ENCODE measurements at regions not wholly inside any gene's neighbourhood (a gene's known extent, or its start where the extent isn't known, plus 50 kb on each side); places are given as distances from the start of the nearest gene placed in this dataset.
"Not testable (repeated sequence)": the region's sequence is repeated elsewhere in the genome, so short reads cannot be mapped to it uniquely, and the experiment has no call there.

- Histone ChIP-seq H3K9me3 (ENCODE audit: insufficient read depth, low read length) (no peaks in the 10 kb centered on the region), H3K4me1 (ENCODE audit: insufficient read depth, insufficient read length) (peaks cover 22% of the 10 kb centered on the region), H3K4me3 (ENCODE audit: insufficient read length, low read depth) (no peak overlapping the region), H3K27me3 (ENCODE audit: insufficient read depth, insufficient read length) (no peaks in the 10 kb centered on the region), H3K9ac (ENCODE audit: insufficient read length, low read depth) (peak overlapping the region; percentile 51), H3K36me3 (ENCODE audit: insufficient read depth, insufficient read length, low read length) (no peaks in the 10 kb centered on the region)
- DNase-seq (ENCODE audit: low read depth, low spot score): no peak
- TF ChIP-seq YY1 (IDR thresholded peaks at IDR 0.05; ENCODE audit: insufficient read depth, insufficient read length): no peak
- TF ChIP-seq SUZ12 (IDR thresholded peaks at IDR 0.05; ENCODE audit: extremely low read depth, insufficient read depth, insufficient read length): no peak
- TF ChIP-seq ZNF274 (IDR thresholded peaks at IDR 0.05; ENCODE audit: low read depth, low read length): no peak
Measured at GRCh38 chr2:238507836-238508235, 81.1 kb downstream of the ASB1 start.

DNA sequence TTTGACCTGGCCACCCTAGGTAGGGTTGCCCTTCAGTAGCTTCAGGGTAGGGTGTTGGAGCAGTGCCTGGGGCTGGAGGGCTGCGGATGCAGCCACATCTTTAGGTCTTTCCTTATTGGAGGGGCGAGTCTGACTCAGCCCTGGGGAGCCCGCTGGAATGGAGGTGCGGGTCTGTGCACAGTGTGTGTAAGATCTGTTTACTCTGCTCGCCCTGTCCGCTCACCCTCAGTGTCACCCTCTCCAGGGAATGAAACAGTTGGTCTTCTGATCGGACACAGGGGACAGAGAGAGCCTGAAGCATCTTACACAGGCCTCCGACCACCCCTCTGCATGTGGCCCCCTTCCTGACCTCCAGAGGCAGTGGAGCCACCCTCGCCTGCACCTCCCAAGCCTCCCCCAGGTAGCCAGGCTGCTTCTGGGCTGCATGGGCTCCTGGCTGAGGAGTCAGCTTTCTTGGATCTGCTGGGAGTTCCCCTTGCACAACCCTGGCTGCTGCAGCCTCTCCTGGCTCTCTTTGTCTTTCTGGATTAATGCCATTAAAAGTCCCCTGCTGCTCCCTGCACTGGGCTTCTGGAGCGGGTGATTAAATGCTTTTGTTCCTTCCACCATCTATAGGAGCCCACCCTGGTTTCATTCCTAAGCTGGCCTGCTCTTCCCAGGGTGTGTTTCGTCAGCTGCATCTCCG lies 82.6 kb downstream of the ASB1 start:
- Histone ChIP-seq H3K36me3 (ENCODE audit: insufficient read depth, insufficient read length, low read length) (no peaks in the 10 kb centered on the region), H3K27me3 (ENCODE audit: insufficient read depth, insufficient read length) (no peaks in the 10 kb centered on the region), H3K4me3 (ENCODE audit: insufficient read length, low read depth) (peak overlapping the region; percentile 0), H3K4me1 (ENCODE audit: insufficient read depth, insufficient read length) (peaks cover 19% of the 10 kb centered on the region), H3K9ac (ENCODE audit: insufficient read length, low read depth) (peak overlapping the region; percentile 68), H3K9me3 (ENCODE audit: insufficient read depth, low read length) (no peaks in the 10 kb centered on the region)
- TF ChIP-seq ZNF274 (IDR thresholded peaks at IDR 0.05; ENCODE audit: low read depth, low read length) (no peak), YY1 (IDR thresholded peaks at IDR 0.05; ENCODE audit: insufficient read depth, insufficient read length) (no peak), SUZ12 (IDR thresholded peaks at IDR 0.05; ENCODE audit: extremely low read depth, insufficient read depth, insufficient read length) (no peak)
- peak; percentile 80 for DNase-seq (ENCODE audit: low read depth, low spot score)

DNA sequence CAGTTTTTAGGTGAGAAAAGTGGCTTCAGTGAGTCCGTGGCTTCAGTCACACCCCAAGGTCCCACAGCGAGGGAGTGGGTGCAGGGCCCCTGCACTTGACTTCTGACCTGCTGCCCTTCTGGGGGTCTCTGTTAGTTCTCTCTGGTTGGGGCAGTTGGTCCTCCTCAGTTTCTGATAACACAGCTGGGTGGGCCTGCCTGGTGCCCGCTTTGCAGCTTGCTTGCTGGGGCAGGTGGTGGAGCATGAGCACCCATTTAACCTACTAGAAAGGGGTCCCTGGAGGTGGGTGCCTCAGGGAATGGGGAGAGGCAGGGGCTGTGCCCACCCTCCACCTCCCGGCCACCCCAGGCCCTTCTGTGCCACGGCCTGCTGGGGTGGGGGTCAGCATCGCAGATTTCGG lies 83.2 kb downstream of the ASB1 start:
- DNase-seq (ENCODE audit: low read depth, low spot score): no peak
- Histone ChIP-seq H3K9ac (ENCODE audit: insufficient read length, low read depth) (peak overlapping the region; percentile 66), H3K27me3 (ENCODE audit: insufficient read depth, insufficient read length) (no peaks in the 10 kb centered on the region), H3K4me3 (ENCODE audit: insufficient read length, low read depth) (no peak overlapping the region), H3K36me3 (ENCODE audit: insufficient read depth, insufficient read length, low read length) (no peaks in the 10 kb centered on the region), H3K9me3 (ENCODE audit: insufficient read depth, low read length) (no peaks in the 10 kb centered on the region), H3K4me1 (ENCODE audit: insufficient read depth, insufficient read length) (peaks cover 19% of the 10 kb centered on the region)
- TF ChIP-seq YY1 (IDR thresholded peaks at IDR 0.05; ENCODE audit: insufficient read depth, insufficient read length) (no peak), ZNF274 (IDR thresholded peaks at IDR 0.05; ENCODE audit: low read depth, low read length) (no peak), SUZ12 (IDR thresholded peaks at IDR 0.05; ENCODE audit: extremely low read depth, insufficient read depth, insufficient read length) (no peak)

DNA sequence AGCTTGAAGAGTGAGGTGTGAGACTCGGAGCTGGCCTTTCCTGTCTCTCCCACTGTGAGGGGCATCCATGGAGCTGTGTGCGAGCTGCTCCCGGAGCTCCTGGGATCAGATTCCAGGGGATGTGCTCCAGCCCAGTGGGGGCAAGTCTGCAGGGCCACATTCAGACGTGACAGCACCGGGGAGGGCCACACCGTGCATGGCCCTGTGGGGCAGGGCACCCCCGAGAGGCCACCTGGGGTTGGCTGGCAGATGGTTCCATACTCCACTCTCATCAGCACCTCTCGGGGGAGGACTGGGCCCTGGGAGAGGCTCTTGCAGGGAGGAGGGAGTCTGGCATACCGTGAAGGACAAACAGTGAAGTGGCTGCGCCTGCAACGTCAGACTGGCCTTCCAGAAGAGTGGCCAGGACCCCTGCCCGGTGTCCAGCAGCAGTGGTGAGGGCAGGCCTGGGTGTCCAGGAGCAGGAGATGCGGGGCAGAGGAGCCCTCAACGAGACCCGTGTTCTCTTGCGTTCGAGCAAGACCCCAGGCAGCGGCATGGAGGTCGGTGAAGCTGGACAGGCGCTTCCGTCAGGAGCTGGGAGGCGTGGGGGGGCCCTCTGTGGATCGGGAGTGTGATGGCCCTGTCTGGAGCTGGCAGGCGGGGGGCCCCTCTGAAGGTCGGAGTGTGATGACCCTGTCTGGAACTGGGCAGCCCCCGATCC lies 84.3 kb downstream of the ASB1 start:
- no peak overlapping the region for H3K9ac ChIP-seq (ENCODE audit: insufficient read length, low read depth)
- TF ChIP-seq SUZ12 (IDR thresholded peaks at IDR 0.05; ENCODE audit: extremely low read depth, insufficient read depth, insufficient read length) (no peak), ZNF274 (IDR thresholded peaks at IDR 0.05; ENCODE audit: low read depth, low read length) (no peak), YY1 (IDR thresholded peaks at IDR 0.05; ENCODE audit: insufficient read depth, insufficient read length) (no peak)
- H3K4me1 ChIP-seq (ENCODE audit: insufficient read depth, insufficient read length): peaks cover 19% of the 10 kb centered on the region
- no peak for DNase-seq (ENCODE audit: low read depth, low spot score)
- H3K4me3 ChIP-seq (ENCODE audit: insufficient read length, low read depth): no peak overlapping the region
- H3K9me3 ChIP-seq (ENCODE audit: insufficient read depth, low read length): no peaks in the 10 kb centered on the region
- H3K36me3 ChIP-seq (ENCODE audit: insufficient read depth, insufficient read length, low read length): no peaks in the 10 kb centered on the region
- H3K27me3 ChIP-seq (ENCODE audit: insufficient read depth, insufficient read length): no peaks in the 10 kb centered on the region

GRCh38 chr2:238511614-238511950 lies 84.9 kb downstream of the ASB1 start:
- no peaks in the 10 kb centered on the region for H3K27me3 ChIP-seq (ENCODE audit: insufficient read depth, insufficient read length)
- no peak for DNase-seq (ENCODE audit: low read depth, low spot score)
- H3K9me3 ChIP-seq (ENCODE audit: insufficient read depth, low read length): no peaks in the 10 kb centered on the region
- peaks cover 19% of the 10 kb centered on the region for H3K4me1 ChIP-seq (ENCODE audit: insufficient read depth, insufficient read length)
- no peak for TF ChIP-seq YY1 (IDR thresholded peaks at IDR 0.05; ENCODE audit: insufficient read depth, insufficient read length)
- TF ChIP-seq ZNF274 (IDR thresholded peaks at IDR 0.05; ENCODE audit: low read depth, low read length): no peak
- no peak for TF ChIP-seq SUZ12 (IDR thresholded peaks at IDR 0.05; ENCODE audit: extremely low read depth, insufficient read depth, insufficient read length)
- no peaks in the 10 kb centered on the region for H3K36me3 ChIP-seq (ENCODE audit: insufficient read depth, insufficient read length, low read length)
- no peak overlapping the region for H3K4me3 ChIP-seq (ENCODE audit: insufficient read length, low read depth)
- no peak overlapping the region for H3K9ac ChIP-seq (ENCODE audit: insufficient read length, low read depth)

- no peak overlapping the region for H3K9ac ChIP-seq (ENCODE audit: insufficient read length, low read depth)
- no peak for DNase-seq (ENCODE audit: low read depth, low spot score)
- TF ChIP-seq ZNF274 (IDR thresholded peaks at IDR 0.05; ENCODE audit: low read depth, low read length) (no peak), SUZ12 (IDR thresholded peaks at IDR 0.05; ENCODE audit: extremely low read depth, insufficient read depth, insufficient read length) (no peak), YY1 (IDR thresholded peaks at IDR 0.05; ENCODE audit: insufficient read depth, insufficient read length) (no peak)
- H3K27me3 ChIP-seq (ENCODE audit: insufficient read depth, insufficient read length): no peaks in the 10 kb centered on the region
- peaks cover 19% of the 10 kb centered on the region for H3K4me1 ChIP-seq (ENCODE audit: insufficient read depth, insufficient read length)
- no peaks in the 10 kb centered on the region for H3K36me3 ChIP-seq (ENCODE audit: insufficient read depth, insufficient read length, low read length)
- no peaks in the 10 kb centered on the region for H3K9me3 ChIP-seq (ENCODE audit: insufficient read depth, low read length)
- H3K4me3 ChIP-seq (ENCODE audit: insufficient read length, low read depth): no peak overlapping the region
Measured at GRCh38 chr2:238512247-238512867, 85.6 kb downstream of the ASB1 start.

DNA sequence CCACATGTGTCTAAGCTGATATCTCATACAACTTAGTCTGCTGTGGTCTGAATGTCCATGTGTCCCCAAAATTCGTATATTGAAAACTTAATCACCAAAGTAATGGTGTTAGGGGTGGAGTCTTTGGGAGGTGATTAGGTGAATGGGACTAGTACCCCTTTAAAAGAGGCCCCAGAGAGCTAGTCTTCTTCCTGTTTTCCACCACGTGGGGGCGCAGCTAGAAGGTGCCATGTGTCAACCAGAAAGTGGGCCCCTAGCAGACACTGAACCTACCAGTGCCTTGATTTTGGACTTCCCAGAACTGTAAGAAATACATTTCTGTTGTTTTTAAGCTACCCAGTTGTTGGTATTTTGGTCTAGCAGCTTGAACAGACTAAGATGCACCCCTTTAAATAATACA lies 86.6 kb downstream of the ASB1 start:
- H3K4me3 ChIP-seq (ENCODE audit: insufficient read length, low read depth): no peak overlapping the region
- peaks cover 19% of the 10 kb centered on the region for H3K4me1 ChIP-seq (ENCODE audit: insufficient read depth, insufficient read length)
- H3K9ac ChIP-seq (ENCODE audit: insufficient read length, low read depth): no peak overlapping the region
- TF ChIP-seq ZNF274 (IDR thresholded peaks at IDR 0.05; ENCODE audit: low read depth, low read length) (no peak), YY1 (IDR thresholded peaks at IDR 0.05; ENCODE audit: insufficient read depth, insufficient read length) (no peak), SUZ12 (IDR thresholded peaks at IDR 0.05; ENCODE audit: extremely low read depth, insufficient read depth, insufficient read length) (no peak)
- DNase-seq (ENCODE audit: low read depth, low spot score): peak; percentile 51
- H3K9me3 ChIP-seq (ENCODE audit: insufficient read depth, low read length): no peaks in the 10 kb centered on the region
- H3K27me3 ChIP-seq (ENCODE audit: insufficient read depth, insufficient read length): no peaks in the 10 kb centered on the region
- no peaks in the 10 kb centered on the region for H3K36me3 ChIP-seq (ENCODE audit: insufficient read depth, insufficient read length, low read length)

DNA sequence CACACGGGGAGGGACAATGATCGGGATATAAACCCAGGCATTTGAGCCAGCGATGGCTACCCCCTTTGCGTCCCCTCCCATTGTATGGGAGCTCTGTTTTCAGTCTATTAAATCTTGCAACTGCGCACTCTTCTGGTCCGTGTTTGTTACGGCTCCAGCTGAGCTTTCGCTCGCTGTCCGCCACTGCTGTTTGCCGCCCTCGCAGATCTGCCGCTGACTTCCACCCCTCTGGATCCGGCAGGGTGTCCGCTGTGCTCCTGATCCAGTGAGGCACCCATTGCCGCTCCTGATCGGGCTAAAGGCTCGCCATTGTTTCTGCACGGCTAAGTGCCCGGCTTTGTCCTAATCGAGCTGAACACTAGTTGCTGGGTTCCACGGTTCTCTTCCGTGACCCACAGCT lies 87.3 kb downstream of the ASB1 start:
- H3K9ac ChIP-seq (ENCODE audit: insufficient read length, low read depth); H3K4me3 ChIP-seq (ENCODE audit: insufficient read length, low read depth); H3K36me3 ChIP-seq (ENCODE audit: insufficient read depth, insufficient read length, low read length); H3K9me3 ChIP-seq (ENCODE audit: insufficient read depth, low read length); H3K27me3 ChIP-seq (ENCODE audit: insufficient read depth, insufficient read length); DNase-seq (ENCODE audit: low read depth, low spot score): not testable (repeated sequence)
- peaks cover 21% of the 10 kb centered on the region for H3K4me1 ChIP-seq (ENCODE audit: insufficient read depth, insufficient read length)

Measured in NT2/D1 (cell line).